CD4-positive, alpha-beta memory T cell (primary cell): ENCODE measurements at regions not wholly inside any gene's neighbourhood (a gene's known extent, or its start where the extent isn't known, plus 50 kb on each side); places are given as distances from the start of the nearest gene placed in this dataset.

Experiments used
- CTCF ChIA-PET: fragments of 350-600 bp; sonication (Branson Sonifier 250); formaldehyde crosslinking; loops from one replicate; lab custom pipeline; 2021; ENCODE audit warnings: inconsistent platforms; ENCODE audit not compliant: partially characterized antibody; lab: Charles Lee
- POLR2A ChIA-PET: fragments of 350-600 bp; sonication (Branson Sonifier 250); formaldehyde crosslinking; loops from one replicate; lab custom pipeline; 2021; ENCODE audit not compliant: partially characterized antibody; lab: Charles Lee
- DNase-seq, 5 donors: peaks; one replicate each; pipeline versions ENCODE4 v3.0.0 to v3.0.0-alpha.2; 2020 to 2022; ENCODE audit warnings: mixed read lengths in 1 of 5
- H3K27ac ChIP-seq: one replicate; pipeline ENCODE4 v1.7.0; 2013; ENCODE audit warnings: low read depth, low read length
- H3K27me3 ChIP-seq: 2 replicates; pipeline ENCODE4 v1.7.0; 2013; ENCODE audit warnings: mild to moderate bottlenecking, low read length, moderate library complexity; ENCODE audit not compliant: insufficient read depth
- H3K36me3 ChIP-seq: 2 replicates; pipeline ENCODE4 v1.7.0; 2013; ENCODE audit warnings: mild to moderate bottlenecking, low read length, moderate library complexity; ENCODE audit not compliant: insufficient read depth
- H3K4me1 ChIP-seq: 2 replicates; pipeline ENCODE4 v1.7.0; 2013; ENCODE audit warnings: mild to moderate bottlenecking, low read length, moderate library complexity; ENCODE audit not compliant: insufficient read depth
- H3K4me3 ChIP-seq, 2 donors: one replicate each; pipeline ENCODE4 v1.7.0; 2013; ENCODE audit warnings: low read length in 2 of 2, mild to moderate bottlenecking in 1 of 2
- H3K9me3 ChIP-seq, 2 donors: one replicate each; pipeline ENCODE4 v1.7.0; 2013; ENCODE audit warnings: low read length in 2 of 2, control low read depth in 1 of 2; ENCODE audit not compliant: control insufficient read depth in 1 of 2
- H3K27ac Mint-ChIP-seq, 7 donors: one replicate each; pipeline ENCODE4 v1.8.0; 2020 to 2021; ENCODE audit warnings: mixed read lengths in 7 of 7, mild to moderate bottlenecking in 6 of 7, inconsistent platforms in 3 of 7, moderate library complexity in 3 of 7
- H3K27me3 Mint-ChIP-seq, 2 donors: one replicate each; pipeline ENCODE4 v1.8.0; 2020 to 2021; ENCODE audit warnings: mixed read lengths in 2 of 2
- H3K36me3 Mint-ChIP-seq, 2 donors: one replicate each; pipeline ENCODE4 v1.8.0; 2020 to 2021; ENCODE audit warnings: mixed read lengths in 2 of 2, inconsistent platforms in 1 of 2, mild to moderate bottlenecking in 1 of 2
- H3K4me1 Mint-ChIP-seq, 4 donors: one replicate each; pipeline ENCODE4 v1.8.0; 2020 to 2021; ENCODE audit warnings: mixed read lengths in 4 of 4, mild to moderate bottlenecking in 1 of 4
- H3K4me3 Mint-ChIP-seq, 8 donors: one replicate each; pipeline ENCODE4 v1.8.0; 2020 to 2021; ENCODE audit warnings: mixed read lengths in 8 of 8, mild to moderate bottlenecking in 7 of 8, moderate library complexity in 6 of 8, inconsistent platforms in 3 of 8
- H3K9me3 Mint-ChIP-seq, 8 donors: one replicate each; pipeline ENCODE4 v1.8.0; 2020 to 2021; ENCODE audit warnings: mixed read lengths in 8 of 8, mild to moderate bottlenecking in 5 of 8, inconsistent platforms in 3 of 8, moderate library complexity in 1 of 8
- intact Hi-C: fragments of 100-400 bp; cut with micrococcal nuclease; formaldehyde crosslinking; loops from one replicate; pipeline ENCODE4 v1.15.1; 2023

DNA sequence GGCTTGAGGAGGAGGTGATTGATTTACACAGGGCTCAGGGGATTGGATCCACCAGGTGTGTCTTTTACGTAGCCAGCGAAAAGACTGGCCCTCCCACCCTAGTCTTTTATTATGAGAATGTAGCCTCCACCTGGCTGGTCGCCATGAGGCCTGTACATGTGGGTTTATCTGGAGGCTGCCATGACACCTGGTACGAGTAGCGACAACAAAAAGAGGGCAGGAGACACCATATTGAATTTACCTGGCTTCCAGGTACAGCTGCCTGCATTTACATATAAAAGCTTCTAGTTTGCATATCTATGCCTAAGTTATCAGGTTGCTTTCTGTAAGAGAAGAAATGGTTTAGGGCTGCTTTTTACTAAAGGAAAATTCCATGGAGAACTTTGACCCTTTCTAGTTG, 1173.7 kb upstream of the SEMA6A start:
- Histone ChIP-seq H3K9me3 (no peaks in the 10 kb centered on the region), H3K36me3 (no peaks in the 10 kb centered on the region), H3K4me3 (no peak overlapping the region), H3K27me3 (no peaks in the 10 kb centered on the region), H3K4me1 (no peaks in the 10 kb centered on the region), H3K27ac (no peak overlapping the region)
- no peaks in the 10 kb centered on the region for H3K36me3 Mint-ChIP-seq
- peaks cover 0 to 1% of the 10 kb centered on the region in 2 donors for H3K27me3 Mint-ChIP-seq
- ChIA-PET CTCF (no interaction called here), POLR2A (no interaction called here)
- H3K27ac Mint-ChIP-seq: no peak overlapping the region
- H3K9me3 Mint-ChIP-seq: peaks cover 2 to 17% (median 2%) of the 10 kb centered on the region in 8 donors
- intact Hi-C loops: no loop called here
- H3K4me1 Mint-ChIP-seq: no peaks in the 10 kb centered on the region
- DNase-seq: no peak
- H3K4me3 Mint-ChIP-seq: no peak overlapping the region

GRCh38 chr5:117743337-117743736, 1168.7 kb upstream of the SEMA6A start:
- DNase-seq: no peak
- CTCF ChIA-PET: no interaction called here
- Mint-ChIP-seq H3K27ac (no peak overlapping the region), H3K4me3 (no peak overlapping the region), H3K9me3 (peaks cover 0 to 11% (median 2%) of the 10 kb centered on the region in 8 donors), H3K27me3 (peaks cover 0 to 1% of the 10 kb centered on the region in 2 donors), H3K4me1 (no peaks in the 10 kb centered on the region), H3K36me3 (no peaks in the 10 kb centered on the region)
- Histone ChIP-seq H3K4me3 (no peak overlapping the region), H3K9me3 (peaks cover 0 to 4% of the 10 kb centered on the region in 2 donors), H3K4me1 (no peaks in the 10 kb centered on the region), H3K36me3 (no peaks in the 10 kb centered on the region), H3K27me3 (no peaks in the 10 kb centered on the region), H3K27ac (no peak overlapping the region)
- intact Hi-C loops: no loop called here
- POLR2A ChIA-PET: no interaction called here

GRCh38 chr5:117741655-117742206, 1167.1 kb upstream of the SEMA6A start:
- H3K4me1 ChIP-seq: no peaks in the 10 kb centered on the region
- H3K27ac ChIP-seq: no peak overlapping the region
- peaks cover 0 to 4% of the 10 kb centered on the region in 2 donors for H3K9me3 ChIP-seq
- CTCF ChIA-PET: no interaction called here
- Mint-ChIP-seq H3K27me3 (peaks cover 0 to 1% of the 10 kb centered on the region in 2 donors), H3K4me3 (no peak overlapping the region), H3K27ac (no peak overlapping the region), H3K36me3 (no peaks in the 10 kb centered on the region), H3K4me1 (no peaks in the 10 kb centered on the region), H3K9me3 (peaks cover 0 to 10% (median 4%) of the 10 kb centered on the region in 8 donors)
- DNase-seq: no peak
- intact Hi-C loops: no loop called here
- no peaks in the 10 kb centered on the region for H3K36me3 ChIP-seq
- H3K27me3 ChIP-seq: no peaks in the 10 kb centered on the region
- POLR2A ChIA-PET: no interaction called here
- no peak overlapping the region for H3K4me3 ChIP-seq

GRCh38 chr5:117740268-117740667, 1165.6 kb upstream of the SEMA6A start:
- no peaks in the 10 kb centered on the region for H3K4me1 ChIP-seq
- intact Hi-C loops: no loop called here
- H3K27ac Mint-ChIP-seq: no peak overlapping the region
- no peak for DNase-seq
- H3K4me1 Mint-ChIP-seq: no peaks in the 10 kb centered on the region
- no peaks in the 10 kb centered on the region for H3K36me3 Mint-ChIP-seq
- no peak overlapping the region for H3K4me3 ChIP-seq
- peaks cover 0 to 10% (median 4%) of the 10 kb centered on the region in 8 donors for H3K9me3 Mint-ChIP-seq
- no peaks in the 10 kb centered on the region for H3K27me3 ChIP-seq
- ChIA-PET CTCF (no interaction called here), POLR2A (no interaction called here)
- H3K36me3 ChIP-seq: no peaks in the 10 kb centered on the region
- peaks cover 0 to 4% of the 10 kb centered on the region in 2 donors for H3K9me3 ChIP-seq
- peaks cover 0 to 1% of the 10 kb centered on the region in 2 donors for H3K27me3 Mint-ChIP-seq
- no peak overlapping the region for H3K27ac ChIP-seq
- no peak overlapping the region for H3K4me3 Mint-ChIP-seq

- Mint-ChIP-seq H3K27ac (no peak overlapping the region), H3K27me3 (no peaks in the 10 kb centered on the region), H3K36me3 (no peaks in the 10 kb centered on the region), H3K4me3 (no peak overlapping the region), H3K9me3 (peaks cover 0 to 11% (median 5%) of the 10 kb centered on the region in 8 donors), H3K4me1 (no peaks in the 10 kb centered on the region)
- H3K36me3 ChIP-seq: no peaks in the 10 kb centered on the region
- H3K4me3 ChIP-seq: no peak overlapping the region
- peaks cover 0 to 4% of the 10 kb centered on the region in 2 donors for H3K9me3 ChIP-seq
- ChIA-PET POLR2A (no interaction called here), CTCF (no interaction called here)
- H3K27ac ChIP-seq: no peak overlapping the region
- DNase-seq: no peak
- H3K4me1 ChIP-seq: no peaks in the 10 kb centered on the region
- intact Hi-C loops: no loop called here
- H3K27me3 ChIP-seq: no peaks in the 10 kb centered on the region
Observed at GRCh38 chr5:117738571-117738970, 1163.9 kb upstream of the SEMA6A start.

DNA sequence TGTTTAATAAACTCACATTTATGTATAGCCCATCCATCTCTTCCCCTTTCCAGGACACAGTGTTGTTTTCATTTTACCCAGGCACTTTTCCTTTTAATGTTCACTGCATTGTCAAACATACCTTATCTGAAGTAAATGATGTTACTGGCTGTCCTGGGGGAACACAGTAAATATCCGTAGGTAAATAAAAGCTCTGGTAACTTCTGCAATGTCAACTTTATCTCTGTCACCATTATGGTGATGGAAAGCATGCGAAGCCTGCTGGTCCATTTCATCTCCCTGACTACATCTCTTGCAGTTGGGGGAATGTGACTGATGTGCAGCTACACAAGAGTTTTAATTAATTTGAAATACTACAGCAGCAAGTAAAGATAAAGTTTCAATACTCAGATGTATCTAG, 1162.1 kb upstream of the SEMA6A start:
- H3K4me1 ChIP-seq: no peaks in the 10 kb centered on the region
- no peak overlapping the region for H3K4me3 Mint-ChIP-seq
- H3K27me3 ChIP-seq: no peaks in the 10 kb centered on the region
- no peak overlapping the region for H3K4me3 ChIP-seq
- no peaks in the 10 kb centered on the region for H3K36me3 ChIP-seq
- H3K36me3 Mint-ChIP-seq: no peaks in the 10 kb centered on the region
- CTCF ChIA-PET: no interaction called here
- H3K27me3 Mint-ChIP-seq: no peaks in the 10 kb centered on the region
- H3K27ac Mint-ChIP-seq: no peak overlapping the region
- DNase-seq: no peak
- intact Hi-C loops: no loop called here
- POLR2A ChIA-PET: no interaction called here
- H3K4me1 Mint-ChIP-seq: no peaks in the 10 kb centered on the region
- H3K9me3 ChIP-seq: peaks cover 0 to 4% of the 10 kb centered on the region in 2 donors
- H3K27ac ChIP-seq: no peak overlapping the region
- peaks cover 0 to 13% (median 5%) of the 10 kb centered on the region in 8 donors for H3K9me3 Mint-ChIP-seq

DNA sequence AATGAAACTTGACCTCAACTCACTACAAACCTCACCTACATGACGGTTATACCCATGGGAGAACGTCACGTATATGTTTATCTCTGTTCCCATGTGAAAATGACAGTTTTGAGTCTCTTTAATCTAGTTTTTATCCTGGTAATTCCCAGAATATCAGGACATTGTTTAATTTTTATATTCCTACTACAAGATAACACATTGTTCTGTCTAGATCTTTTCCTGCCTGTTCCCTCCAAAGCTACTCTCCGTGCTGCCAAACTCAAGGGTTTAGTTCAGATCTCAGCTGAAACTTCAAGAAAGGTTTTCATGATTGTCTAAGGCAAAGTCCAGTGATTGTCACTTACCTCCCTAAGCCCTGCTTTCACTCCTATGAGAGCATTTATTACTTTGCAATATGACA, 1159.4 kb upstream of the SEMA6A start:
- H3K27me3 ChIP-seq: no peaks in the 10 kb centered on the region
- DNase-seq: no peak
- H3K27me3 Mint-ChIP-seq: no peaks in the 10 kb centered on the region
- H3K36me3 ChIP-seq: no peaks in the 10 kb centered on the region
- H3K27ac ChIP-seq: no peak overlapping the region
- no peak overlapping the region for H3K4me3 ChIP-seq
- H3K4me1 Mint-ChIP-seq: no peaks in the 10 kb centered on the region
- peaks cover 0 to 18% (median 5%) of the 10 kb centered on the region in 8 donors for H3K9me3 Mint-ChIP-seq
- H3K9me3 ChIP-seq: peaks cover 0 to 4% of the 10 kb centered on the region in 2 donors
- no peak overlapping the region for H3K27ac Mint-ChIP-seq
- POLR2A ChIA-PET: no interaction called here
- no peaks in the 10 kb centered on the region for H3K36me3 Mint-ChIP-seq
- CTCF ChIA-PET: no interaction called here
- intact Hi-C loops: no loop called here
- H3K4me1 ChIP-seq: no peaks in the 10 kb centered on the region
- H3K4me3 Mint-ChIP-seq: no peak overlapping the region

- Histone ChIP-seq H3K4me1 (no peaks in the 10 kb centered on the region), H3K36me3 (no peaks in the 10 kb centered on the region), H3K4me3 (no peak overlapping the region), H3K9me3 (no peaks in the 10 kb centered on the region), H3K27ac (no peak overlapping the region), H3K27me3 (no peaks in the 10 kb centered on the region)
- ChIA-PET CTCF (no interaction called here), POLR2A (no interaction called here)
- Mint-ChIP-seq H3K27ac (no peak overlapping the region), H3K4me1 (no peaks in the 10 kb centered on the region), H3K4me3 (no peak overlapping the region), H3K36me3 (no peaks in the 10 kb centered on the region), H3K9me3 (peaks cover 0 to 15% (median 4%) of the 10 kb centered on the region in 8 donors), H3K27me3 (no peaks in the 10 kb centered on the region)
- intact Hi-C loops: no loop called here
- no peak for DNase-seq
Observed at GRCh38 chr5:117733051-117733450, 1158.4 kb upstream of the SEMA6A start.
